HL-60/S4 (cell line): ENCODE measurements at regions not wholly inside any gene's neighbourhood (a gene's known extent, or its start where the extent isn't known, plus 50 kb on each side); places are given as distances from the start of the nearest gene placed in this dataset.
"Not testable (repeated sequence)": the region's sequence is repeated elsewhere in the genome, so short reads cannot be mapped to it uniquely, and the experiment has no call there.

ENCODE experiments used
- in situ Hi-C: fragments of 300-500 bp; cut with MboI; formaldehyde crosslinking; loops from 2 replicates; pipeline ENCODE4 v1.14.3; 2022; ENCODE audit warnings: low sequenced_read_pairs

- in situ Hi-C loops = no loop called here
Measured at GRCh38 chr5:15106530-15107283, 235.1 kb upstream of the ANKH start.

GRCh38 chr5:15105799-15106393 is 234.3 kb upstream of the ANKH start:
- in situ Hi-C loops = no loop called here

- in situ Hi-C loops = no loop called here
Measured at GRCh38 chr5:15103864-15104263, 232.3 kb upstream of the ANKH start.

GRCh38 chr5:15103130-15103529 is 231.6 kb upstream of the ANKH start:
- in situ Hi-C loops = no loop called here

- in situ Hi-C loops = no loop called here
Measured at GRCh38 chr5:15097552-15097951, 226.0 kb upstream of the ANKH start.

GRCh38 chr5:15096686-15097085 is 225.1 kb upstream of the ANKH start:
- in situ Hi-C loops = not testable (repeated sequence)

GRCh38 chr5:15092801-15093200 is 221.2 kb upstream of the ANKH start:
- in situ Hi-C loops = no loop called here

- in situ Hi-C loops = no loop called here
Measured at GRCh38 chr5:15085671-15086070, 214.1 kb upstream of the ANKH start.

- in situ Hi-C loops = no loop called here
Measured at GRCh38 chr5:15082096-15082495, 210.5 kb upstream of the ANKH start.

GRCh38 chr5:15080219-15080618 is 208.6 kb upstream of the ANKH start:
- in situ Hi-C loops = no loop called here

- in situ Hi-C loops = no loop called here
Measured at GRCh38 chr5:15079566-15079965, 208.0 kb upstream of the ANKH start.

- in situ Hi-C loops = no loop called here
Measured at GRCh38 chr5:15074651-15075050, 203.1 kb upstream of the ANKH start.

- in situ Hi-C loops = no loop called here
Measured at GRCh38 chr5:15073453-15073852, 201.9 kb upstream of the ANKH start.

- in situ Hi-C loops = no loop called here
Measured at GRCh38 chr5:15070907-15071306, 199.3 kb upstream of the ANKH start.

GRCh38 chr5:15069407-15069905 is 197.9 kb upstream of the ANKH start:
- in situ Hi-C loops = no loop called here

- in situ Hi-C loops = no loop called here
Measured at GRCh38 chr5:15065091-15065490, 193.5 kb upstream of the ANKH start.

- in situ Hi-C loops = no loop called here
Measured at GRCh38 chr5:15064396-15064795, 192.8 kb upstream of the ANKH start.

GRCh38 chr5:15056988-15057592 is 185.5 kb upstream of the ANKH start:
- in situ Hi-C loops = no loop called here

GRCh38 chr5:15044521-15044920 is 172.9 kb upstream of the ANKH start:
- in situ Hi-C loops = no loop called here

- in situ Hi-C loops = no loop called here
Measured at GRCh38 chr5:15037247-15037908, 165.8 kb upstream of the ANKH start.

GRCh38 chr5:15034379-15034778 is 162.8 kb upstream of the ANKH start:
- in situ Hi-C loops = no loop called here

GRCh38 chr5:15031180-15031579 is 159.6 kb upstream of the ANKH start:
- in situ Hi-C loops = no loop called here
